Skeletal muscle tissue (tissue), 3 donors: ENCODE measurements at regions not wholly inside any gene's neighbourhood (a gene's known extent, or its start where the extent isn't known, plus 50 kb on each side); places are given as distances from the start of the nearest gene placed in this dataset.
"Not testable (repeated sequence)": the region's sequence is repeated elsewhere in the genome, so short reads cannot be mapped to it uniquely, and the experiment has no call there.

Experiments
- H3K27ac ChIP-seq: one replicate; pipeline ENCODE4 v1.7.0; 2013; ENCODE audit warnings: mild to moderate bottlenecking, low read depth, low read length, inconsistent platforms
- H3K27me3 ChIP-seq, 3 donors: one replicate each; pipeline ENCODE4 v1.7.0; 2013; ENCODE audit warnings: low read length in 3 of 3; ENCODE audit not compliant: control insufficient read depth in 3 of 3, insufficient read depth in 3 of 3
- H3K36me3 ChIP-seq, 3 donors: one replicate each; pipeline ENCODE4 v1.7.0; 2013; ENCODE audit warnings: low read length in 3 of 3; ENCODE audit not compliant: control insufficient read depth in 3 of 3, insufficient read depth in 3 of 3
- H3K4me1 ChIP-seq, 3 donors: one replicate each; pipeline ENCODE4 v1.7.0; 2013; ENCODE audit warnings: low read length in 3 of 3, mild to moderate bottlenecking in 3 of 3; ENCODE audit not compliant: control insufficient read depth in 3 of 3, insufficient read depth in 3 of 3
- H3K4me3 ChIP-seq, 3 donors: one replicate each; pipeline ENCODE4 v1.7.0; 2013; ENCODE audit warnings: low read length in 3 of 3
- H3K9ac ChIP-seq, 3 donors: one replicate each; pipeline ENCODE4 v1.7.0; 2013; ENCODE audit warnings: low read length in 3 of 3, mild to moderate bottlenecking in 3 of 3, moderate library complexity in 2 of 3, low read depth in 1 of 3
- H3K9me3 ChIP-seq, 3 donors: one replicate each; pipeline ENCODE4 v1.7.0; 2013; ENCODE audit warnings: low read length in 3 of 3; ENCODE audit not compliant: control insufficient read depth in 3 of 3
- donor health status: Osteomylitis.

GRCh38 chr6:141210901-141211300 lies 921.8 kb upstream of the GJE1 start:
- Histone ChIP-seq H3K36me3 (no peaks in the 10 kb centered on the region), H3K9ac (no peak overlapping the region), H3K4me1 (no peaks in the 10 kb centered on the region)

GRCh38 chr6:141209890-141210289 lies 922.8 kb upstream of the GJE1 start:
- Histone ChIP-seq H3K27ac (no peak overlapping the region), H3K36me3 (no peaks in the 10 kb centered on the region), H3K4me1 (no peaks in the 10 kb centered on the region), H3K27me3 (no peaks in the 10 kb centered on the region), H3K9me3 (no peaks in the 10 kb centered on the region), H3K9ac (no peak overlapping the region), H3K4me3 (no peak overlapping the region)

More at GRCh38 chr6:141210901-141211300, 921.8 kb upstream of the GJE1 start:
- Histone ChIP-seq H3K27ac (no peak overlapping the region), H3K9me3 (no peaks in the 10 kb centered on the region), H3K4me3 (no peak overlapping the region), H3K27me3 (no peaks in the 10 kb centered on the region)

- Histone ChIP-seq H3K36me3 (no peaks in the 10 kb centered on the region), H3K4me3 (no peak overlapping the region), H3K4me1 (no peaks in the 10 kb centered on the region), H3K9ac (no peak overlapping the region), H3K9me3 (no peaks in the 10 kb centered on the region), H3K27me3 (no peaks in the 10 kb centered on the region), H3K27ac (no peak overlapping the region)
Measured at GRCh38 chr6:141208101-141208500, 924.6 kb upstream of the GJE1 start.

GRCh38 chr6:141203902-141204575 lies 928.7 kb upstream of the GJE1 start:
- Histone ChIP-seq H3K27ac (no peak overlapping the region), H3K36me3 (no peaks in the 10 kb centered on the region), H3K4me3 (no peak overlapping the region), H3K9ac (no peak overlapping the region), H3K9me3 (no peaks in the 10 kb centered on the region), H3K27me3 (no peaks in the 10 kb centered on the region), H3K4me1 (no peaks in the 10 kb centered on the region)

GRCh38 chr6:141202626-141203025 lies 930.1 kb upstream of the GJE1 start:
- no peak overlapping the region for H3K4me3 ChIP-seq
- H3K9me3 ChIP-seq, result no peaks in the 10 kb centered on the region
- H3K4me1 ChIP-seq, result no peaks in the 10 kb centered on the region
- H3K27ac ChIP-seq, result no peak overlapping the region
- no peaks in the 10 kb centered on the region for H3K36me3 ChIP-seq
- H3K27me3 ChIP-seq, result no peaks in the 10 kb centered on the region
- H3K9ac ChIP-seq, result no peak overlapping the region

- H3K4me1 ChIP-seq, result no peaks in the 10 kb centered on the region
- H3K27me3 ChIP-seq, result no peaks in the 10 kb centered on the region
- no peak overlapping the region for H3K9ac ChIP-seq
- H3K9me3 ChIP-seq, result no peaks in the 10 kb centered on the region
- H3K27ac ChIP-seq, result no peak overlapping the region
- no peaks in the 10 kb centered on the region for H3K36me3 ChIP-seq
- H3K4me3 ChIP-seq, result no peak overlapping the region
Measured at GRCh38 chr6:141199074-141199473, 933.7 kb upstream of the GJE1 start.

GRCh38 chr6:141195251-141195832 lies 937.4 kb upstream of the GJE1 start:
- H3K4me1 ChIP-seq, result no peaks in the 10 kb centered on the region
- H3K36me3 ChIP-seq, result no peaks in the 10 kb centered on the region
- no peaks in the 10 kb centered on the region for H3K27me3 ChIP-seq
- peaks cover 0 to 3% (median 2%) of the 10 kb centered on the region in 3 donors for H3K9me3 ChIP-seq
- H3K4me3 ChIP-seq, result no peak overlapping the region
- no peak overlapping the region for H3K9ac ChIP-seq
- no peak overlapping the region for H3K27ac ChIP-seq

GRCh38 chr6:141183368-141183767 lies 949.4 kb upstream of the GJE1 start:
- Histone ChIP-seq H3K27ac (no peak overlapping the region), H3K36me3 (no peaks in the 10 kb centered on the region), H3K9me3 (no peaks in the 10 kb centered on the region), H3K4me3 (no peak overlapping the region), H3K4me1 (no peaks in the 10 kb centered on the region), H3K9ac (no peak overlapping the region), H3K27me3 (no peaks in the 10 kb centered on the region)

GRCh38 chr6:141175458-141175857 lies 957.3 kb upstream of the GJE1 start:
- not testable (repeated sequence) for H3K4me1 ChIP-seq, H3K36me3 ChIP-seq, H3K27me3 ChIP-seq, H3K27ac ChIP-seq, H3K9ac ChIP-seq, H3K4me3 ChIP-seq, H3K9me3 ChIP-seq

GRCh38 chr6:141174932-141175331 lies 957.8 kb upstream of the GJE1 start:
- Histone ChIP-seq H3K27me3 (no peaks in the 10 kb centered on the region), H3K36me3 (no peaks in the 10 kb centered on the region), H3K9ac (no peak overlapping the region), H3K27ac (no peak overlapping the region), H3K9me3 (no peaks in the 10 kb centered on the region), H3K4me1 (no peaks in the 10 kb centered on the region), H3K4me3 (no peak overlapping the region)
